IPS-18c (cell line): ENCODE measurements at regions not wholly inside any gene's neighbourhood (a gene's known extent, or its start where the extent isn't known, plus 50 kb on each side); places are given as distances from the start of the nearest gene placed in this dataset.

Experiments used
- H3K4me3 ChIP-seq: 2 replicates; pipeline ENCODE4 v1.7.0; 2013; ENCODE audit warnings: low read depth, mild to moderate bottlenecking, low read length, moderate library complexity; ENCODE audit not compliant: insufficient read depth
- H3K9me3 ChIP-seq: one replicate; pipeline ENCODE4 v1.6.1; 2013; ENCODE audit warnings: mild to moderate bottlenecking, low read length, moderate library complexity; ENCODE audit not compliant: control insufficient read depth, insufficient read depth

DNA sequence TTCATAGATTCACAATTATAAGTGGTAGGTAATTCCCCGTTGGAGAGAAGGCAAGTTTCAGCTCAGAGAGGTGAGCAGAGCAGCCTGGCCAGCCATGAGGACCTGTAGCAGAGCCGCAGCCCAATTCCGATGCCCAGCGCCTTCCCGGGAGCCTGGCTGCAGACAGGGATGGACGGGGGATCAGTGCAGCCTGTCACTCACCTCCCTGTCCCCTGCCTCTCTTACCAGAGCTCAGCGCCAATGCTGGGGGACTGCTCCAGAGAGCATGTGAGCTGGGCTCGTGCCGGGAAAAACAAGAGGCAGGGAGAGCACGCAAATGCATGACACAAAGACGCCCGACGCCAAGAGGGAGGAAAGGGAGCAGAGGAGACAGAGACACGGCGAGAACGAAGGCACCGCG is 231.9 kb downstream of the BCL11B start:
- H3K4me3 ChIP-seq = no peak overlapping the region
- peaks cover 1% of the 10 kb centered on the region for H3K9me3 ChIP-seq

DNA sequence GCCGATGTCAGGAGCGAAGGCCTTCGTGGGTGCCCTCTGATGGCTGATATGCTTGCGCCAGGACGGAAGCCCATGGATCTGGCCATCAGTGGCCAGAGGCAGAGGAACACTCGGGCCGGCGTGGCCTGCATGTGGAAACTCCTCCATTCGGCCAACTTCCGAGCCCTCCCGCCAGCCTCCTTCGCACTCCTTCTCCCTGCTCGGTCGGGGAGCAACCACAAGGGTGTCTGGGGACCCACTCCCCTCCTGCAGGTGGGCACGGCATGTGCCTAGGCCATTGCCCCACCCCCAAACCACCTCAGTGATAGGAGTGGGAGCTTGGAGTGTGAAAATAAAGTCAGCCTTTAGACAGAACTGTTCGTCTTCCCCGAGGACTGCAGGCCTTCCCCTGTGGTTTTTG is 231.3 kb downstream of the BCL11B start:
- Histone ChIP-seq H3K4me3 (no peak overlapping the region), H3K9me3 (peaks cover 2% of the 10 kb centered on the region)

DNA sequence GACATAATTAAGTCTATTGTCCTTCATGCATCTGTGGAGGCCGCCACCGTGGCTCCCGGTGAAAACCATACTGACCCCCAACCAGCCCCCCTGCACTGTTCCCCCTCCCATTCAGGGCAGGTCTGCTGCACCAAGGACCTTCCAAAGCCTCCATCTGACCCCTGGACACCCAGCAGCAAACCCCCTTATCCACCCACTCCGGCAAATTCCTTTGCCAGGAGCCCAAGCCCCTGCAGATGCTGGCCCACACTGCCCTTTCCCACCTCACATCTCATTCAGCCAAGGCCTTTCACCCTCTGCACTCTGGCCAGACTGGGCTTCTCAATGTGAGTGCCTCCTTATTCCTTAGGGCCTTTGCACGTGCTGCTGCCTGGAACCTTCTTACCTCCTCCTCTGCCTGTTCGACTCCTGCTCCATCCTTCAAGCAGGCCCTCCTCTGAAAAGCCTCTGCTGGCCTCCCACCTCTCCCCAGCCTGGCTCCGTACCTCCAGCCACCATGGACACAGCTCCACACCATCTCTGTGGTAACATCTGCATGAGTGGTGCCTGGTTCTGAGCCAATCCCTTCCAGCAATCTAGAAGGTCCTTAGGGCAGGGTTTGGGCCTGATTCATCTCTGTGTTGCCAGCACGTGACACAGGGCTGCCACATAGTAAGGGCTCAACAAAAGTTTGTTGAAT is 230.7 kb downstream of the BCL11B start:
- Histone ChIP-seq H3K9me3 (peaks cover 2% of the 10 kb centered on the region), H3K4me3 (no peak overlapping the region)

DNA sequence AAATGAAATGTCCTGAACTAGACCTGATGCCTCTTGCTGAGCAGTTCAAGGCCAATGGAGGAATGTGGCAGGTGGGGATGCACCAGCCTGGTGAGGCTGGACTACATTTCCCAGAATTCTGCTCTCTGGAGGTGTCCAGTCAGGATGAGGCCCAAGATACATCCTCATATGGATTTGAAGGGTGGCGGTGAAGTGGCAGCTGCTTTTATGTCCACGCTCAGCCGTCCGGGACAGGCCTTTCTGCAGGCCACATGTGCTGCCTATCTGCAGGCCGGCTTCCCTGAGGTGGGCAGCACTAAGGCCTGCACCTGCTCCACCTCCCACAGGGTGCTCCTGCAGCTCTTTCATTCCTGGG is 230.2 kb downstream of the BCL11B start:
- no peak overlapping the region for H3K4me3 ChIP-seq
- H3K9me3 ChIP-seq = peaks cover 2% of the 10 kb centered on the region

DNA sequence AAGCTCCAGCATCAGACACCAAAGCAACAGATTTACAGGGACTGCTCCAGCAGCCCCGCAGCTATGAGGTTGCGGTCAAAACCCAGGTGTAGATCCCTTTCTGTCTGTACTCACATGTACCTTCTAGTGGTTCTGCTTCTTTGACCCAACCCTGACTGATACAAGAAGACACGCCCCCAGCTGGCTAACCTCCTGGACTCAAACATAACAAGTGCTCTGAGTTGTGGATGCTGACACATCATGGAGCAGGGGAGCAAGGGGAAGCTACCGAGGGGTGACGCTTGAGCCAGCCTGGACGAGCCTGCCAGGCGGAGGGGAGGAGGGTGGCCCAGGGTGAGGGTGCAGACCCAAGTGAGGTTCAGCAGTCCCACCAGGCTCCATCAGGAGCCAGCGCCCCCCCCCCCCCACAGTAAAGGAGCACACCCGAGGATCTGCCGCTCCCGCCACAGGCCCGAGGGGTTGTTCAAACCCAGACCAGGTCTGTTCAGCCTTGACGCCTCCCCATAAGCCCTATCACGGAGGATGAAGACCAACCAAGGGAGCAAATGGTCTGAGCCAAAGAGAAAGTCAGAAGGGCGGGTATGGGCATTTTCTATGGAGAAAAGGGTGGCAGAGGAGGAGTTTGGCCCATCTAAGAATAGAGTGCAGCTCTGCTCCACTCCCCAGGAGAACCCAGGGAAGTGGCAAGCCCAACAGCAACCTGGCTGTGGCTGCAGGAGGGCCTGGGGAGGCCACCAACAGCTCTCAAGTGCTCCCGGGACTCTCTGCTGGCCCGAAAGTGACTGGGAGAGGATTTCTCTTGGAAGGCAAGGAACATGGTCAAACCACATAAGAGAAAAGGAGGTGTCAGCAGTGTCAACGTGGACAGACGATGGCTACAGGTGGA is 229.4 kb downstream of the BCL11B start:
- Histone ChIP-seq H3K4me3 (no peak overlapping the region), H3K9me3 (peaks cover 2% of the 10 kb centered on the region)

DNA sequence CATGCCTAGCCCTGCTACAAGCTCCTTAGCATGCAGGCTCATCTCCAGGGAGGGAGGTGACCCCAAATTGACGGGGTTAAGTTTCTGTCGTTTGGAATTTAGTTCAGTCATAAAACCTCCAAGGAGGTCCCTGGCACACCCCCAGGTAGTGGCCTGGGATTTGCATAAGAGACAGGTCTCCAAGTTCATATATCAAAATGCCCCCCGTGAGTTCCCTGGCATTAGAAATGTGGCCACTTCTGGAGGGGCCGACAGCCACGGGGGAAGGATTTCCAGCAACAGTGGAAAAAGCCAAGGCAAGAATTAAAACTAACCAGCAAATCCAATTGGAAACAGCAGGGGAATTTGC is 228.8 kb downstream of the BCL11B start:
- Histone ChIP-seq H3K9me3 (peaks cover 2% of the 10 kb centered on the region), H3K4me3 (no peak overlapping the region)

DNA sequence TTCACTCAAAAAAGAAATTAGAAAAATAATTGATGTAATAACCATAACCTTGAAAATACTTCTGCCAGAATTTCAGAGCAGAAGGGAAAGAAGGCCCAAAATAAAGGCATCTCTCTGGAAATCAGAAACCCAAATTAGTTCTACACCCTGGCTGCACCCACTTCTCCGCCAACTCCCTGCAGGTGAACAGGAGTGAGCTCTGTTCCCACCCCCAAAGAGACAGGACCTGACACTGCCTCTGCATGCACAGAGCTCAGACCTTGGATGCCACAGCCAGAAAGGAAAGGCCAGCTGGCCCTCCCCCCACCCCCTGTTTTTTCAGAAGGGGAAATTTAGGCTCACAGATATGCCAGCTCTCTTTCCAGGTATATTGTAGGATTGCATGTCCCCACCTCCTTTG is 228.2 kb downstream of the BCL11B start:
- H3K4me3 ChIP-seq = no peak overlapping the region
- peaks cover 2% of the 10 kb centered on the region for H3K9me3 ChIP-seq

DNA sequence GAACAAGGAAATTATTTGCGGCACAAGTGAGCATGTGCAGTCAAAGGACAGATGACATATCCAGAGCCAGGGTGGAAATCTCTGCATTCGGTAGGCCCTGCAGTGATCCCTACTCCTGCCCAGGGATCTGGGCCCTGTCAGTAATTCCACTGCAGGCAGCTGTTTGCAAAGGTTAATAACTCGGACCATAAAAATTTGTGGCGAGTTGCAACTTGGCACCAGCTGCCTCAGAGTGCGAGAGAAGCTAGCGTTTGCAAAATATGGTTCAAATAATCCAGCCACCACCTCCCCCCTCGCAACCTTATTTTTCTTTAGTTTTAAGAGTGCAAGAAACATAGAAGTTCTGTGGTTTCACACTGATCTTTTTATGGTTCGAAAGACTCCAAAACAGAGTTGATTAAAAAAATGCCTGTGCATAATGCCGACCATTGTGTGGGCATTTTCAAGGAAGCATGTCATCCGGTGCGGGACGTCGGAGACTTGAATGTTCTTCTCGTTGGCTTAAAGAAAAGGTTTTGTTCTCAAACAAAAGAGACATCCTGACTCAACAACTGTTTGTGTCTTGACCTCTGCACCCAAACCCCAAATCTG is 224.5 kb downstream of the BCL11B start:
- H3K4me3 ChIP-seq = no peak overlapping the region
- peaks cover 2% of the 10 kb centered on the region for H3K9me3 ChIP-seq

DNA sequence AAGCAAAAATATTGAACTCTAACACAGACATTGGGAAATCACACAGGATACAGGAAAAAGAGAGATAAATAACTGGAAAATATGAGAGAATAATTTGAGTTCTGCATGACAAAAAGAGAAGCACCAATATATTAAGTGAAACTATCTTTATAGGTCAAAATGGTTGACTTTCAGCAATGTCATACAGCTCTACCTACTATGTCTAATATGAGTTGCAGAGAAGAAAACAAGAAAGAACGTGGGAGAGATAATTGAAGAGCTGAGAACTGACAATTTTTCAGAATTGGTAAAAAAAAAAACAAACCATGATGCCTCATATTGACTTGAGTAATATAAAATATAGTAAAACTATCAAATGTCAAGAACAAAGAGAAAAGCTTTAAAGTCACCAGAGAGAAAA is 221.7 kb downstream of the BCL11B start:
- Histone ChIP-seq H3K9me3 (no peaks in the 10 kb centered on the region), H3K4me3 (no peak overlapping the region)

DNA sequence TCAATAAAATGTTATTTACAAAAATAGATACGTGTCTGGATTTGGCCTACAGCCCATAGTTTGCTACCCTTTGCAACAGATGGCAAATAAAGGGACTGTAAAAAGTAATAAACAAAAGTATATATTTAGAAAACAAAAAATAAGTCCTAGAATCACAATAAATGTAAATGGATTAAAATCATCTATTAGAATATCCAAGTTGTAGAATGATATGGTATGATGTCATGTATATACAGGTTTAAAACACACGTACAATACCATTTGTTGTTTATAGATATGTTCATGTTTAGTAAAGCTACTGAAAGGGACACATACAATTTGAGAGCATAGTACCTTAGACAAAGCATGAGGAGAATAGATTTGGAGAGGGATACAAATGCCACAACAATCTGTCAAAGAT is 219.5 kb downstream of the BCL11B start:
- Histone ChIP-seq H3K4me3 (no peak overlapping the region), H3K9me3 (no peaks in the 10 kb centered on the region)

DNA sequence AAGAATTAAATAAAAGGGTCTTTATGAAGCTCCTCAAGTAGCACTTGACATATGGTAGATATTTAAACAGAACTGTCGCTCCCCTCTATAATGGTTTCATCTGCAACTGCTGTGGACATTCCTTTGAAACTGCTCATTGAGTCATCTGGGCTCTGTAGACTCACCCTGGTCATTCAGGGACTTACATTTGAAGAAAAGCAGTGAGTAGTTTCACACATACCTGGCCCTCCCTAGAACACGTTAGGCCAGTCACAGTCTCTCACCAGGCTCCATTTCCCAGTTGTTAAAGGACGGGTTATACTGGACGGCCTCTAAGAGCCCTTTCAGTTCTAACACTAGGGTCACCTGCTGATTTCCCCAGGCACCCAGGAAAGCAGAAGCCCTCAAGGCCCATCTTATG is 217.0 kb downstream of the BCL11B start:
- H3K4me3 ChIP-seq = no peak overlapping the region
- peaks cover 2% of the 10 kb centered on the region for H3K9me3 ChIP-seq

DNA sequence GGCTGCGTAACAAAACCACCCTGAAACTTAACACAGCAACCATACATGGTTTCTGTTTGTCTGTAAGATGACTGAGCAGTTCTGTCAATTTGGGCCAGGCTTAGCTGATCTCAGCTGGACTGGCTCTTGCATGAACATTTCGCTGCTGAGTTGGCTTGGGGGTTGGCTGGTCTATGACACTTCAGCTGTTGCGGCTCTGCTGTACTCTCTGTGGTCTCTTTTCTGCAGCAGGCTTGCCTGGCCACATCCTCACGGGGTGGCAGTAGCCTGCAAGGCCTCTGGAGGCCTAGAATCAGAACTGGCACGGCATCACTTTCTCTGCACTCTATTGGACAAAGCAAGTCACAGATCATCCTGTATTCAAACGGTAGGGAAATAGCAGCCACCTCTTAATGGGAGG is 216.2 kb downstream of the BCL11B start:
- no peak overlapping the region for H3K4me3 ChIP-seq
- peaks cover 2% of the 10 kb centered on the region for H3K9me3 ChIP-seq

DNA sequence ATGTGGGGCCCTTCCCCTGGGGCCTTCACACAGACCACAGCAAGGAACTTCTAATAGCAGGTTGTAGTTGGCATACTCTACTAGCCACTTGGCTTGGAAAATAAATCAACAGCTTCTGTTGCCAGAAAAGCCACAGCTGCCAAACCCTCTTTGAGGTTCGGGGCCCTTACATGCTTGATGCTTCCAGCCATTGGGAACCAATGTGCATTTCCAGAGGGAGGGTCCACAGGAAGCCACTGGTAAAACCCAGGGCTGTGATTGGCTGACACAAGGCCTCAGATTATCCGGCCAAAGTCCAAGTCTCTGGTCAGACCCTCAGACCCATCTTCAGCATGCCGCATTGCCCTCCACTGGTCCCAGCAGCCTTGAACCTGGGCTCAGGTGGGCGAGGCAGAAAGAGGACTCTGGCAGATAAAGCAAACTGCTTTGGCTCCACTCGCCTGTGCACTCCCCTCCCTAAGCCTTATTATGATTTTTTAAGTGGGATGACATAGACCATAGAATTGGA is 214.4 kb downstream of the BCL11B start:
- Histone ChIP-seq H3K9me3 (peaks cover 2% of the 10 kb centered on the region), H3K4me3 (no peak overlapping the region)

DNA sequence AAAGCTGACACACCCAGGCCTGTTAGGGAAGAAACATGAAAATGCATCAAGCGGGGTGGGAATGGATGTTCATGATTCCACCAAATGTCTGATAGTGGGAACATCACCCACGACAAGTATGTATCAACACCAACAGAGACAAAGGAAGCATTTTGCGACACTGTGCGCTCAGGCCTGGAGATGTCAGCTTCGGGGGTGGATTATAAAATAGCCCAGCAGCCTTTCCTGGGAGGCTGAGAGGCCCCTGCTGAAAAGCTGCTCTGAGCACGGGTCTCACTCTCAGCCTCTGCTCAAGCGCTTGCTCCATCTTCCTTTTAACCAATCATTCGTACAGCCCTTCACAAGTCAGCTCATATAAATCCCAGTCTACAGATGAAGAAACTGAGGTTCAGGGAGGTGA is 213.5 kb downstream of the BCL11B start:
- Histone ChIP-seq H3K9me3 (peaks cover 2% of the 10 kb centered on the region), H3K4me3 (no peak overlapping the region)

DNA sequence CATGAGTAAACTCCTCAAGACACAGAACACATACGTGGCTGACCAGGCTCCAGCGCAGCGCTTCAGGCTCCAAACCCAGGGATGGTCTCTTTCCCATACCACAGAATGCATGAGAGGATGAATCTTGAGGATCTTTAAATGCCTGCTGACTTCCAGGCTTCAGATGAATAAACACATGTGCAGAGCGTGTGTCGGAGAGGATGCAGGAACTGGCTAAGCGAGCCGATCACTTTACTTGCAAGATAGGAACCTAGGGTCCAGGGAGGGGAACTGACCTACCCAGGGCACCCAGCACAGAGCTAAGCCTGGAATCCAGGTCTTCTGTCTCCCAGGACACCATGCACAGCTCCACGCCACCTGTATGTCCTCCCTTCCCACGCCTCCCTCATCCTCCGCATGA is 209.8 kb downstream of the BCL11B start:
- H3K9me3 ChIP-seq = peaks cover 6% of the 10 kb centered on the region
- H3K4me3 ChIP-seq = no peak overlapping the region

DNA sequence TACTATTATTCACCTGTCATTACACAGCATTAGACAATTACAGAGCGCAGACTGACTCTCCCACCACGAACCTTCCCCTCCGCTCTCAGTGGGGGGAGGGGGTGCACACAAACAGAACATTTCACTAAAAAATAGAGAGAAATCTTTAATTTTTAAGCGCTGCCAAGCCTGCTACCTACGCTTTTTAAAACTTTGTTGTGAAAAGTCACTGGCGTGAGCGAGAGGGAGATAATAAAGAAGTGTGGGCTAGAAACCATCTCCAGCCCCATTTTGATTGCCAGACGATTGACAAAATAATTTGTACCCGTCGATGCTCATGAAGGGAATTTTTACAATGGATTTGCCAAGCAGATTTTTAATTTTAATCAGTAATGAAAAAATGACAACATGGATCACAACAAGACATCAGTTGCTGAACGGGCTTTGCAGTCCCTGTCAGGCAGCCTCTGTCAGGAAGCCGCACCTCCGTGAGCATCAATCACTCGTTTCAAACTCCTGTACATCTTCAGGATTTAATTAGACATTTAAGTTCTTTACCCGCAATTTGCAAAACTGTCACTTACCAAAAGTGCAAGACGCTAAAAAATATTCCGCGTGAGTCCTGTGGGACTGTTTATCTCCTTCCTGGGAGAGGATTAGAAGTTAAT is 209.1 kb downstream of the BCL11B start:
- H3K4me3 ChIP-seq = no peak overlapping the region

DNA sequence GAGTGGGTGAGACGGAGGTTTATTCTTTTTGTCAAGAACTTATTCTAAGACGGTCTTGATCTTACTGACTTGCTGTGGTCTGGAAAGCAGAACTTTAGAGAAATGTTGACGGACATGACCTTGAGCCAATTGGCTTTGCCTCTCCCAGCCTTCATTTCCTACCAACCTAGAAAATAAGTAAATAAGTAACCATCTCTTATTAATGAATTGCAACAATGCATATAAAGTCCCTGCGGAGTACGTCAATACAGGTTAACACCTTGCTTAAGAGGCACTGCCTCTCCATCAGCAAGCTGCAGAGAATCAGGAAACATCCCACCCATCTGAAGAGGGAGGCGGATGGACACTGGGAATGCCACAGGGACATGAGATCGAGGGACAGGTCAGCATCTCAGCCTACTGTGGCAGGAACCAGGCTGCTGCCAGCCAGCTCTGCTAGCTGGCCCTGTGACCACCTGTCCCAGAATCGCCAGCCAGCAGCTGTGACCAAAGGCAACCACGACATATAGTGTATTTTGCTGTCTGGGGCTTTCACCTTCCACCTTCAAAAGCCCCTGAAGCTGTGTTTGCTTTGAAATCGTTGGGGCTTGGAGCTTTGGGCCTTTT is 208.3 kb downstream of the BCL11B start:
- Histone ChIP-seq H3K4me3 (no peak overlapping the region), H3K9me3 (peaks cover 4% of the 10 kb centered on the region)

More for the DNA sequence above, 209.1 kb downstream of the BCL11B start:
- peaks cover 6% of the 10 kb centered on the region for H3K9me3 ChIP-seq
